Natural killer cell (primary cell): ENCODE measurements at regions not wholly inside any gene's neighbourhood (a gene's known extent, or its start where the extent isn't known, plus 50 kb on each side); places are given as distances from the start of the nearest gene placed in this dataset.

Source experiments
- ATAC-seq, 3 donors: fragments of 150-1000 bp in 2 of 3; fragments of 200-7000 bp in 1 of 3; cut with Tn5 transposase; 1 replicate in 1 of 3; 2 replicates in 2 of 3; pipeline ENCODE4 v1.10.0; 2021; ENCODE audit warnings: mild to moderate bottlenecking in 2 of 3, moderate library complexity in 2 of 3
- DNase-seq, 2 donors: peaks; one replicate each; pipeline versions ENCODE4 v3.0.0 to v3.0.0-alpha.2; 2013 to 2021; ENCODE audit warnings: mixed read lengths in 1 of 2
- H3K27ac ChIP-seq: one replicate; pipeline ENCODE4 v1.5.1; 2013; ENCODE audit warnings: mild to moderate bottlenecking, low read length
- H3K27me3 ChIP-seq: one replicate; pipeline ENCODE4 v1.6.1; 2013; ENCODE audit warnings: low read length; ENCODE audit not compliant: control insufficient read depth, insufficient read depth
- H3K36me3 ChIP-seq: one replicate; pipeline ENCODE4 v1.6.1; 2013; ENCODE audit warnings: low read length; ENCODE audit not compliant: control insufficient read depth, insufficient read depth
- H3K4me1 ChIP-seq: one replicate; pipeline ENCODE4 v1.6.1; 2013; ENCODE audit warnings: low read length; ENCODE audit not compliant: control insufficient read depth, insufficient read depth
- H3K4me3 ChIP-seq: one replicate; pipeline ENCODE4 v1.5.1; 2013; ENCODE audit warnings: low read length
- H3K9me3 ChIP-seq: one replicate; pipeline ENCODE4 v1.6.1; 2013; ENCODE audit warnings: low read length; ENCODE audit not compliant: control insufficient read depth, insufficient read depth
- H3K27ac Mint-ChIP-seq, 2 donors: one replicate each; pipeline ENCODE4 v1.8.0; 2022; ENCODE audit warnings: mild to moderate bottlenecking in 2 of 2, mixed read lengths in 2 of 2, moderate library complexity in 1 of 2
- H3K27me3 Mint-ChIP-seq, 2 donors: one replicate each; pipeline ENCODE4 v1.8.0; 2022; ENCODE audit warnings: low read depth in 2 of 2, mixed read lengths in 2 of 2
- H3K36me3 Mint-ChIP-seq: one replicate; pipeline ENCODE4 v1.8.0; 2022; ENCODE audit warnings: mixed read lengths
- H3K4me1 Mint-ChIP-seq, 2 donors: one replicate each; pipeline ENCODE4 v1.8.0; 2022; ENCODE audit warnings: mixed read lengths in 2 of 2
- H3K4me3 Mint-ChIP-seq: one replicate; pipeline ENCODE4 v1.8.0; 2022; ENCODE audit warnings: mild to moderate bottlenecking, moderate library complexity, mixed read lengths
- H3K9me3 Mint-ChIP-seq, 2 donors: one replicate each; pipeline ENCODE4 v1.8.0; 2022; ENCODE audit warnings: mixed read lengths in 2 of 2
- CTCF ChIP-seq: fragments of 200-600 bp; IDR thresholded peaks from one replicate; pipeline ENCODE4 v1.8.0; 2022; ENCODE audit warnings: antibody characterized with exemption
- WGBS: methylation state at CpG from one replicate; pipeline ENCODE4 v1.1.7; 2013; ENCODE audit warnings: missing lambda C conversion rate; ENCODE audit not compliant: insufficient coverage; 5-methylcytosine and 5-hydroxymethylcytosine counted together
- intact Hi-C: fragments of 100-400 bp; cut with micrococcal nuclease; formaldehyde crosslinking; loops from one replicate; pipeline ENCODE4 v1.14.2; 2022

GRCh38 chr7:121521711-121522400, 125.7 kb upstream of the FAM3C start:
- peaks cover 4 to 5% of the 10 kb centered on the region in 2 donors for H3K9me3 Mint-ChIP-seq
- H3K9me3 ChIP-seq: no peaks in the 10 kb centered on the region
- no peak for TF ChIP-seq CTCF
- 98% methylated on average over 3 of the region's 3 CpGs for WGBS
- H3K27ac Mint-ChIP-seq: no peak overlapping the region
- DNase-seq (no peak), ATAC-seq (peak in 1 of 3 donors; percentile 24)
- intact Hi-C loops: loop anchor here (10.0 kb wide), 1 partner anchor 77 kb away; no protein-coding TSS in a partner anchor
- no peaks in the 10 kb centered on the region for H3K36me3 ChIP-seq
- no peaks in the 10 kb centered on the region for H3K27me3 Mint-ChIP-seq
- H3K27ac ChIP-seq: no peak overlapping the region
- peaks cover 22 to 34% of the 10 kb centered on the region in 2 donors for H3K4me1 Mint-ChIP-seq
- no peak overlapping the region for H3K4me3 Mint-ChIP-seq
- H3K4me1 ChIP-seq: peaks cover 3% of the 10 kb centered on the region
- H3K27me3 ChIP-seq: no peaks in the 10 kb centered on the region
- no peaks in the 10 kb centered on the region for H3K36me3 Mint-ChIP-seq
- no peak overlapping the region for H3K4me3 ChIP-seq

GRCh38 chr7:121520911-121521310, 124.8 kb upstream of the FAM3C start:
- WGBS: 88% methylated on average over 1 of the region's 1 CpG
- H3K9me3 ChIP-seq: no peaks in the 10 kb centered on the region
- H3K27me3 ChIP-seq: no peaks in the 10 kb centered on the region
- ATAC-seq (no peak), DNase-seq (no peak)
- intact Hi-C loops: loop anchor here (10.0 kb wide), 1 partner anchor 76 kb away; no protein-coding TSS in a partner anchor
- TF ChIP-seq CTCF: no peak
- Mint-ChIP-seq H3K27ac (peak overlapping the region in 1 of 2 donors; percentile 11), H3K4me3 (no peak overlapping the region), H3K4me1 (peaks cover 19 to 31% of the 10 kb centered on the region in 2 donors), H3K27me3 (no peaks in the 10 kb centered on the region), H3K9me3 (peaks cover 4 to 5% of the 10 kb centered on the region in 2 donors), H3K36me3 (no peaks in the 10 kb centered on the region)
- H3K4me1 ChIP-seq: peaks cover 3% of the 10 kb centered on the region
- H3K27ac ChIP-seq: no peak overlapping the region
- no peaks in the 10 kb centered on the region for H3K36me3 ChIP-seq
- no peak overlapping the region for H3K4me3 ChIP-seq

- ATAC-seq: peak in 1 of 3 donors; percentile 46
These were observed 123.7 kb upstream of the FAM3C start for GRCh38 chr7:121519548-121520521.

More at GRCh38 chr7:121519548-121520521, 123.7 kb upstream of the FAM3C start:
- H3K36me3 Mint-ChIP-seq: no peaks in the 10 kb centered on the region
- no peak for TF ChIP-seq CTCF
- WGBS: 89% methylated on average over 9 of the region's 10 CpGs
- DNase-seq: no peak
- no peak overlapping the region for H3K4me3 Mint-ChIP-seq
- H3K27ac Mint-ChIP-seq: no peak overlapping the region
- Histone ChIP-seq H3K4me3 (no peak overlapping the region), H3K27me3 (no peaks in the 10 kb centered on the region), H3K27ac (no peak overlapping the region), H3K9me3 (no peaks in the 10 kb centered on the region), H3K36me3 (no peaks in the 10 kb centered on the region), H3K4me1 (peaks cover 3% of the 10 kb centered on the region)
- intact Hi-C loops: loop anchor here (10.0 kb wide), 1 partner anchor 75 kb away; no protein-coding TSS in a partner anchor
- peaks cover 4 to 5% of the 10 kb centered on the region in 2 donors for H3K9me3 Mint-ChIP-seq
- peaks cover 19 to 31% of the 10 kb centered on the region in 2 donors for H3K4me1 Mint-ChIP-seq
- H3K27me3 Mint-ChIP-seq: no peaks in the 10 kb centered on the region
